SK-N-SH (cell line): ENCODE measurements at regions not wholly inside any gene's neighbourhood (a gene's known extent, or its start where the extent isn't known, plus 50 kb on each side); places are given as distances from the start of the nearest gene placed in this dataset.

ENCODE experiments used
- CTCF ChIA-PET: fragments of 300-600, 350-600 bp; formaldehyde crosslinking; extraction: SDS; loops from one replicate; lab custom pipeline; 2021; lab: Yijun Ruan, JAX
- POLR2A ChIA-PET: fragments of 350-600 bp; sonication (Branson Sonifier 250); formaldehyde crosslinking; extraction: SDS; loops from one replicate; lab custom pipeline; 2020; ENCODE audit warnings: antibody characterized with exemption, inconsistent platforms; lab: Yijun Ruan, JAX
- DNase-seq: peaks from one replicate; pipeline ENCODE4 v3.0.0; 2012
- H2AFZ ChIP-seq: fragments of 200-600 bp; sonication (generic); 2 replicates; pipeline ENCODE4 v1.8.1; 2016; ENCODE audit warnings: antibody characterized with exemption, mild to moderate bottlenecking, low read depth
- H3F3A ChIP-seq: fragments of 200-600 bp; sonication (generic); replicated peaks from 2 replicates; pipeline ENCODE3; 2016; ENCODE audit warnings: antibody characterized with exemption, mild to moderate bottlenecking; ENCODE audit not compliant: insufficient read depth
- H3K27ac ChIP-seq, 2 experiments: fragments of 200-500 bp in 1 of 2; fragments of 200-600 bp in 1 of 2; sonication (Bioruptor generic) in 1 of 2; sonication (generic), shearing (Covaris generic) in 1 of 2; 2 replicates each; pipeline versions ENCODE4 v1.5.1 to v1.6.1; 2014 to 2016; ENCODE audit warnings: low read depth in 2 of 2, inconsistent platforms in 1 of 2, low read length in 1 of 2, mild to moderate bottlenecking in 1 of 2, mixed read lengths in 1 of 2
- H3K27me3 ChIP-seq: fragments of 200-600 bp; sonication (generic), shearing (Covaris generic); 2 replicates; pipeline ENCODE4 v1.6.1; 2016; ENCODE audit warnings: mixed run types; ENCODE audit not compliant: insufficient read depth
- H3K36me3 ChIP-seq, 2 experiments: fragments of 200-500 bp in 1 of 2; fragments of 200-600 bp in 1 of 2; sonication (Bioruptor generic) in 1 of 2; sonication (generic) in 1 of 2; replicated peaks in 1 of 2; 2 replicates each; pipeline versions ENCODE3 to v1.5.1; 2014 to 2016; ENCODE audit warnings: low read length in 1 of 2, mild to moderate bottlenecking in 1 of 2; ENCODE audit not compliant: insufficient read depth in 2 of 2, control insufficient read depth in 1 of 2
- H3K4me1 ChIP-seq, 2 experiments: fragments of 200-500 bp in 1 of 2; fragments of 200-600 bp in 1 of 2; sonication (Bioruptor generic) in 1 of 2; sonication (generic), shearing (Covaris generic) in 1 of 2; 2 replicates each; pipeline versions ENCODE4 v1.5.1 to v1.6.1; 2014 to 2016; ENCODE audit warnings: low read depth in 1 of 2, low read length in 1 of 2, mixed run types in 1 of 2; ENCODE audit not compliant: insufficient read depth in 2 of 2, control insufficient read depth in 1 of 2
- H3K4me2 ChIP-seq: fragments of 200-600 bp; sonication (generic), shearing (Covaris generic); 2 replicates; pipeline ENCODE4 v1.6.1; 2017; ENCODE audit warnings: mixed run types
- H3K4me3 ChIP-seq, 2 experiments: fragments of 200-500 bp in 1 of 2; fragments of 200-600 bp in 1 of 2; sonication (Bioruptor generic) in 1 of 2; sonication (generic), shearing (Covaris generic) in 1 of 2; 2 replicates each; pipeline versions ENCODE4 v1.5.1 to v1.8.1; 2014 to 2016; ENCODE audit warnings: low read depth in 2 of 2, inconsistent platforms in 1 of 2, low read length in 1 of 2, mild to moderate bottlenecking in 1 of 2, mixed read lengths in 1 of 2, moderate library complexity in 1 of 2
- H3K79me2 ChIP-seq: fragments of 200-600 bp; sonication (generic); 2 replicates; pipeline ENCODE4 v1.8.1; 2017; ENCODE audit warnings: mild to moderate bottlenecking; ENCODE audit not compliant: insufficient read depth
- H3K9ac ChIP-seq: fragments of 200-600 bp; sonication (generic); 2 replicates; pipeline ENCODE4 v1.6.1; 2017; ENCODE audit warnings: mixed run types
- H3K9me2 ChIP-seq: fragments of 200-600 bp; sonication (generic); 2 replicates; pipeline ENCODE4 v1.6.1; 2017; ENCODE audit warnings: mixed run types
- H3K9me3 ChIP-seq: fragments of 200-600 bp; sonication (generic); 2 replicates; pipeline ENCODE4 v1.6.1; 2017; ENCODE audit warnings: mixed run types, mild to moderate bottlenecking, moderate library complexity
- H4K20me1 ChIP-seq: fragments of 200-600 bp; sonication (generic); 2 replicates; pipeline ENCODE4 v1.6.1; 2017; ENCODE audit warnings: mild to moderate bottlenecking, mixed run types; ENCODE audit not compliant: insufficient read depth
- CHD2 ChIP-seq: fragments of 150-350 bp; IDR thresholded peaks from 2 replicates; pipeline ENCODE4 v1.6.1; 2018; ENCODE audit warnings: low read length; ENCODE audit not compliant: partially characterized antibody
- ELF1 ChIP-seq: IDR thresholded peaks from 2 replicates; pipeline ENCODE4 v1.4.0; 2012
- FOXJ3 ChIP-seq: sonication (generic); formaldehyde crosslinking; IDR thresholded peaks from 2 replicates; pipeline ENCODE4 v1.5.1; 2020; ENCODE audit warnings: mild to moderate bottlenecking, missing genetic modification reagents
- FOXM1 ChIP-seq: IDR thresholded peaks from 2 replicates; pipeline ENCODE4 v1.4.0; 2012; ENCODE audit warnings: low read depth, mild to moderate bottlenecking
- GABPA ChIP-seq: IDR thresholded peaks from 2 replicates; pipeline ENCODE4 v1.4.0; 2012; ENCODE audit warnings: low read depth, mild to moderate bottlenecking
- IRF3 ChIP-seq: fragments of 150-350 bp; IDR thresholded peaks from 2 replicates; pipeline ENCODE4 v1.6.1; 2016; ENCODE audit warnings: mild to moderate bottlenecking, low read depth, low read length
- MAX ChIP-seq: IDR thresholded peaks from 2 replicates; pipeline ENCODE4 v1.4.0; 2012; ENCODE audit warnings: low read depth
- MEF2A ChIP-seq: IDR thresholded peaks from 2 replicates; pipeline ENCODE4 v1.4.0; 2012; ENCODE audit warnings: low read depth, borderline replicate concordance
- MXI1 ChIP-seq: IDR thresholded peaks from 2 replicates; pipeline ENCODE4 v1.6.1; 2012; ENCODE audit warnings: mild to moderate bottlenecking, low read depth, low read length, improper control_type of control experiment
- NFIC ChIP-seq: IDR thresholded peaks from 2 replicates; pipeline ENCODE4 v1.4.0; 2012; ENCODE audit warnings: borderline replicate concordance
- NRF1 ChIP-seq: IDR thresholded peaks from 2 replicates; pipeline ENCODE4 v1.6.1; 2012; ENCODE audit warnings: low read depth, mild to moderate bottlenecking, low read length
- RAD21 ChIP-seq: IDR thresholded peaks from 2 replicates; pipeline ENCODE4 v1.6.1; 2012; ENCODE audit warnings: mild to moderate bottlenecking, low read length
- RCOR1 ChIP-seq: fragments of 150-350 bp; IDR thresholded peaks from 2 replicates; pipeline ENCODE4 v1.6.1; 2017; ENCODE audit warnings: antibody characterized with exemption, low read length
- TCF12 ChIP-seq: IDR thresholded peaks from 2 replicates; pipeline ENCODE4 v1.4.0; 2012
- USF1 ChIP-seq: IDR thresholded peaks from 2 replicates; pipeline ENCODE4 v1.4.0; 2012; ENCODE audit warnings: low read depth, borderline replicate concordance
- YY1 ChIP-seq: IDR thresholded peaks from 2 replicates; pipeline ENCODE4 v1.4.0; 2012; ENCODE audit warnings: low read depth, mild to moderate bottlenecking
- ZBTB33 ChIP-seq: IDR thresholded peaks from 2 replicates; pipeline ENCODE4 v1.4.0; 2012; ENCODE audit warnings: low read depth, borderline replicate concordance
- WGBS: methylation state at CpG from one replicate; pipeline ENCODE4 v1.1.6; 2017; ENCODE audit warnings: low lambda C conversion rate; 5-methylcytosine and 5-hydroxymethylcytosine counted together

GRCh38 chr2:19272941-19273470 lies 85.4 kb downstream of the OSR1 start:
- H3K9me2 ChIP-seq: no peaks in the 10 kb centered on the region
- H2AFZ ChIP-seq: no peak overlapping the region
- no peaks in the 10 kb centered on the region for H4K20me1 ChIP-seq
- no peak for DNase-seq
- H3K4me2 ChIP-seq: no peak overlapping the region
- no peaks in the 10 kb centered on the region for H3K36me3 ChIP-seq
- WGBS: 79% methylated on average over 1 of the region's 1 CpG
- no peaks in the 10 kb centered on the region for H3F3A ChIP-seq
- ChIA-PET CTCF (no interaction called here), POLR2A (no interaction called here)
- no peaks in the 10 kb centered on the region for H3K79me2 ChIP-seq
- H3K4me3 ChIP-seq: no peak overlapping the region
- H3K9ac ChIP-seq: no peak overlapping the region
- H3K27ac ChIP-seq: no peak overlapping the region
- H3K27me3 ChIP-seq: no peaks in the 10 kb centered on the region
- H3K9me3 ChIP-seq: no peaks in the 10 kb centered on the region
- H3K4me1 ChIP-seq: no peaks in the 10 kb centered on the region
- TF ChIP-seq FOXM1: no peak
- no peak for TF ChIP-seq IRF3
- TF ChIP-seq MAX: no peak
- no peak for TF ChIP-seq FOXJ3 (CRISPR knock-in tag)
- TF ChIP-seq TCF12: no peak
- TF ChIP-seq RAD21: no peak
- TF ChIP-seq GABPA: no peak
- TF ChIP-seq, all 33 proteins: peak for 0

- H3K79me2 ChIP-seq: no peaks in the 10 kb centered on the region
These were observed 86.4 kb downstream of the OSR1 start for GRCh38 chr2:19272039-19272438.

More at GRCh38 chr2:19272039-19272438, 86.4 kb downstream of the OSR1 start:
- no peak for TF ChIP-seq NFIC
- TF ChIP-seq MXI1: no peak
- no peak for TF ChIP-seq ZBTB33
- TF ChIP-seq RCOR1: no peak
- TF ChIP-seq USF1: no peak
- TF ChIP-seq CHD2: no peak
- TF ChIP-seq YY1: no peak
- TF ChIP-seq NRF1: no peak
- TF ChIP-seq GABPA: no peak
- no peak for TF ChIP-seq ELF1
- TF ChIP-seq MEF2A: no peak
- TF ChIP-seq, all 33 proteins: peak for 0
- no peak overlapping the region for H3K4me2 ChIP-seq
- no peaks in the 10 kb centered on the region for H3K36me3 ChIP-seq
- 68% methylated on average over 4 of the region's 4 CpGs for WGBS
- POLR2A ChIA-PET: no interaction called here
- no peaks in the 10 kb centered on the region for H4K20me1 ChIP-seq
- CTCF ChIA-PET: interaction anchor here (0.7 kb wide), 1 partner anchor 10 kb away, joined by 3 read pairs; no protein-coding TSS in a partner anchor
- H3F3A ChIP-seq: no peaks in the 10 kb centered on the region
- DNase-seq: no peak
- H3K9me3 ChIP-seq: no peaks in the 10 kb centered on the region
- H3K4me1 ChIP-seq: no peaks in the 10 kb centered on the region
- H2AFZ ChIP-seq: no peak overlapping the region
- no peak overlapping the region for H3K4me3 ChIP-seq
- H3K27me3 ChIP-seq: no peaks in the 10 kb centered on the region
- H3K9me2 ChIP-seq: no peaks in the 10 kb centered on the region
- no peak overlapping the region for H3K27ac ChIP-seq
- H3K9ac ChIP-seq: no peak overlapping the region
